Left ventricle myocardium inferior (tissue), 1 donor: ENCODE measurements at regions not wholly inside any gene's neighbourhood (a gene's known extent, or its start where the extent isn't known, plus 50 kb on each side); places are given as distances from the start of the nearest gene placed in this dataset.

ENCODE experiments used
- DNase-seq: peaks from one replicate; pipeline ENCODE4 v3.0.0-alpha.2; 2020
- H3K27ac ChIP-seq: fragments of 200-600 bp; replicated peaks from 2 replicates; pipeline ENCODE4 v1.8.0; 2021
- H3K27me3 ChIP-seq: fragments of 200-600 bp; 2 replicates; pipeline ENCODE4 v1.8.0; 2021; ENCODE audit warnings: low read depth
- H3K36me3 ChIP-seq: fragments of 200-600 bp; 2 replicates; pipeline ENCODE4 v1.8.0; 2021
- H3K4me1 ChIP-seq: fragments of 200-600 bp; 2 replicates; pipeline ENCODE4 v1.8.0; 2021
- H3K4me3 ChIP-seq: fragments of 200-600 bp; 2 replicates; pipeline ENCODE4 v1.8.0; 2021; ENCODE audit warnings: mild to moderate bottlenecking, moderate library complexity
- H3K9me3 ChIP-seq: fragments of 200-600 bp; replicated peaks from 2 replicates; pipeline ENCODE4 v1.8.0; 2021
- CTCF ChIP-seq: fragments of 200-600 bp; IDR thresholded peaks from 2 replicates; pipeline ENCODE4 v1.8.0; 2021; ENCODE audit warnings: antibody characterized with exemption, mild to moderate bottlenecking, borderline replicate concordance
- intact Hi-C: fragments of 100-400 bp; cut with micrococcal nuclease; formaldehyde crosslinking; loops from one replicate; pipeline ENCODE4 v1.11.0; 2022
- donor health status: DM: no; HTN: yes; CAD: no; lungs with severe emphysema.

GRCh38 chrX:139120760-139121159 is 409.2 kb upstream of the FGF13 start:
- TF ChIP-seq CTCF = no peak
- DNase-seq = no peak
- intact Hi-C loops = no loop called here
- no peaks in the 10 kb centered on the region for H3K9me3 ChIP-seq
- no peak overlapping the region for H3K4me3 ChIP-seq
- H3K27ac ChIP-seq = no peak overlapping the region
- no peaks in the 10 kb centered on the region for H3K4me1 ChIP-seq
- H3K27me3 ChIP-seq = no peaks in the 10 kb centered on the region
- no peaks in the 10 kb centered on the region for H3K36me3 ChIP-seq

- intact Hi-C loops = no loop called here
- Histone ChIP-seq H3K4me3 (no peak overlapping the region), H3K4me1 (no peaks in the 10 kb centered on the region), H3K9me3 (no peaks in the 10 kb centered on the region), H3K36me3 (no peaks in the 10 kb centered on the region), H3K27me3 (no peaks in the 10 kb centered on the region), H3K27ac (no peak overlapping the region)
- DNase-seq = no peak
- TF ChIP-seq CTCF = no peak
These were observed 402.2 kb upstream of the FGF13 start for GRCh38 chrX:139113708-139114107.

GRCh38 chrX:139112432-139112831 is 400.9 kb upstream of the FGF13 start:
- DNase-seq = no peak
- TF ChIP-seq CTCF = no peak
- no peaks in the 10 kb centered on the region for H3K4me1 ChIP-seq

GRCh38 chrX:139106069-139106468 is 394.6 kb upstream of the FGF13 start:
- H3K27ac ChIP-seq = no peak overlapping the region
- intact Hi-C loops = no loop called here
- no peak for TF ChIP-seq CTCF
- DNase-seq = no peak
- H3K4me3 ChIP-seq = no peak overlapping the region
- H3K27me3 ChIP-seq = no peaks in the 10 kb centered on the region
- no peaks in the 10 kb centered on the region for H3K4me1 ChIP-seq
- H3K36me3 ChIP-seq = no peaks in the 10 kb centered on the region
- no peaks in the 10 kb centered on the region for H3K9me3 ChIP-seq

More at GRCh38 chrX:139112432-139112831, 400.9 kb upstream of the FGF13 start:
- Histone ChIP-seq H3K36me3 (no peaks in the 10 kb centered on the region), H3K27me3 (no peaks in the 10 kb centered on the region), H3K4me3 (no peak overlapping the region), H3K9me3 (no peaks in the 10 kb centered on the region), H3K27ac (no peak overlapping the region)
- intact Hi-C loops = no loop called here

GRCh38 chrX:139094671-139095592 is 383.4 kb upstream of the FGF13 start:
- no peak for DNase-seq
- intact Hi-C loops = no loop called here
- H3K4me3 ChIP-seq = no peak overlapping the region
- no peaks in the 10 kb centered on the region for H3K36me3 ChIP-seq
- no peak for TF ChIP-seq CTCF
- no peaks in the 10 kb centered on the region for H3K9me3 ChIP-seq
- no peak overlapping the region for H3K27ac ChIP-seq
- no peaks in the 10 kb centered on the region for H3K27me3 ChIP-seq
- no peaks in the 10 kb centered on the region for H3K4me1 ChIP-seq
